ENCODE measurements at regions not wholly inside any gene's neighbourhood (a gene's known extent, or its start where the extent isn't known, plus 50 kb on each side); places are given as distances from the start of the nearest gene placed in this dataset.

DNA sequence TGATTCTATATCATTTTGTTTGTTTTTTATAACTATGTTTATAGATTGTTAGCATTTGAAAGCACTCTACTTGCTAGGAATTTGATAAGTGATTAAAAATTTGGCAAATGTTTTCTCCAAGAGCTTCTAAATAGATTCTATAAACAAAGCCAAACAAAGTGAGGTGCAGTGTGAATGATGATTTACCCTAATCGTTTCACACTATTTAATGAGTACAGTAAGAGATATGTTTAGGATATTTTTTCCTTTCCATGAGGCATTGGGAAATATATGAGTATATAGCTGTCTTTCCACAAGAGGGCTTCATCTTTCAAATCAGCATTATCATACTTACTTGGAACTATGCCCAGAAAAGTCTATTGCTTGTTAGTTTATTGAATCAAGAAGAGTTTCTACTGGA is 277.0 kb upstream of the BRINP3 start:
- TF ChIP-seq, protein P1, sequence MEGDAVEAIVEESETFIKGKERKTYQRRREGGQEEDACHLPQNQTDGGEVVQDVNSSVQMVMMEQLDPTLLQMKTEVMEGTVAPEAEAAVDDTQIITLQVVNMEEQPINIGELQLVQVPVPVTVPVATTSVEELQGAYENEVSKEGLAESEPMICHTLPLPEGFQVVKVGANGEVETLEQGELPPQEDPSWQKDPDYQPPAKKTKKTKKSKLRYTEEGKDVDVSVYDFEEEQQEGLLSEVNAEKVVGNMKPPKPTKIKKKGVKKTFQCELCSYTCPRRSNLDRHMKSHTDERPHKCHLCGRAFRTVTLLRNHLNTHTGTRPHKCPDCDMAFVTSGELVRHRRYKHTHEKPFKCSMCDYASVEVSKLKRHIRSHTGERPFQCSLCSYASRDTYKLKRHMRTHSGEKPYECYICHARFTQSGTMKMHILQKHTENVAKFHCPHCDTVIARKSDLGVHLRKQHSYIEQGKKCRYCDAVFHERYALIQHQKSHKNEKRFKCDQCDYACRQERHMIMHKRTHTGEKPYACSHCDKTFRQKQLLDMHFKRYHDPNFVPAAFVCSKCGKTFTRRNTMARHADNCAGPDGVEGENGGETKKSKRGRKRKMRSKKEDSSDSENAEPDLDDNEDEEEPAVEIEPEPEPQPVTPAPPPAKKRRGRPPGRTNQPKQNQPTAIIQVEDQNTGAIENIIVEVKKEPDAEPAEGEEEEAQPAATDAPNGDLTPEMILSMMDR (conservative IDR thresholded peaks at IDR 0.05 in 1 of 2, IDR thresholded peaks at IDR 0.05 in 1 of 2; ENCODE audit: low read depth in 1 of 2, low read length in 2 of 2), result peak in 1 of 2 donors; percentile 39
- TF ChIP-seq EZH2 (IDR thresholded peaks at IDR 0.05; ENCODE audit: low read length, missing control alignments), result no peak

Data from fibroblast of lung (primary cell).